ENCODE measurements at regions not wholly inside any gene's neighbourhood (a gene's known extent, or its start where the extent isn't known, plus 50 kb on each side); places are given as distances from the start of the nearest gene placed in this dataset.

- no peaks in the 10 kb centered on the region for H3K9me3 ChIP-seq (ENCODE audit: insufficient read depth, low read depth, low read length)
- TF ChIP-seq EZH2phosphoT487 (IDR thresholded peaks at IDR 0.05; ENCODE audit: borderline replicate concordance) (no peak), CTCF (conservative IDR thresholded peaks at IDR 0.05; ENCODE audit: low read length) (no peak)
- H3K4me2 ChIP-seq (ENCODE audit: low read depth, low read length, poor library complexity, severe bottlenecking), result no peak overlapping the region
- no peaks in the 10 kb centered on the region for H4K20me1 ChIP-seq (ENCODE audit: insufficient read depth, low read length, poor library complexity, severe bottlenecking)
- H3K4me1 ChIP-seq (ENCODE audit: insufficient read depth, low read length, poor library complexity, severe bottlenecking), result no peaks in the 10 kb centered on the region
- H3K36me3 ChIP-seq (ENCODE audit: insufficient read depth, low read length), result no peaks in the 10 kb centered on the region
- no peaks in the 10 kb centered on the region for H3K79me2 ChIP-seq (ENCODE audit: insufficient read depth, low read length)
- H3F3A ChIP-seq (ENCODE audit: low read depth), result no peaks in the 10 kb centered on the region
- no peaks in the 10 kb centered on the region for H3K27me3 ChIP-seq (ENCODE audit: insufficient read depth, low read length, poor library complexity, severe bottlenecking)
- H3K4me3 ChIP-seq (ENCODE audit: low read length, poor library complexity, severe bottlenecking), result no peak overlapping the region
- H3K9me2 ChIP-seq (replicated peaks; ENCODE audit: low read depth, low read length), result no peaks in the 10 kb centered on the region
- H3K9ac ChIP-seq (ENCODE audit: low read depth, low read length, poor library complexity, severe bottlenecking), result no peak overlapping the region
- no peak overlapping the region for H2AFZ ChIP-seq (ENCODE audit: low read length)
Observed at GRCh38 chr1:244165701-244166100, 114.6 kb downstream of the ZBTB18 start.

GRCh38 chr1:244171241-244171985 lies 120.3 kb downstream of the ZBTB18 start:
- Histone ChIP-seq H3K4me2 (ENCODE audit: low read depth, low read length, poor library complexity, severe bottlenecking) (no peak overlapping the region), H3K9me2 (replicated peaks; ENCODE audit: low read depth, low read length) (no peaks in the 10 kb centered on the region), H3K36me3 (ENCODE audit: insufficient read depth, low read length) (no peaks in the 10 kb centered on the region), H2AFZ (ENCODE audit: low read length) (no peak overlapping the region), H3K9me3 (ENCODE audit: insufficient read depth, low read depth, low read length) (no peaks in the 10 kb centered on the region), H3K9ac (ENCODE audit: low read depth, low read length, poor library complexity, severe bottlenecking) (no peak overlapping the region), H4K20me1 (ENCODE audit: insufficient read depth, low read length, poor library complexity, severe bottlenecking) (no peaks in the 10 kb centered on the region), H3K4me1 (ENCODE audit: insufficient read depth, low read length, poor library complexity, severe bottlenecking) (no peaks in the 10 kb centered on the region), H3K27me3 (ENCODE audit: insufficient read depth, low read length, poor library complexity, severe bottlenecking) (no peaks in the 10 kb centered on the region), H3F3A (ENCODE audit: low read depth) (no peaks in the 10 kb centered on the region), H3K79me2 (ENCODE audit: insufficient read depth, low read length) (no peaks in the 10 kb centered on the region), H3K4me3 (ENCODE audit: low read length, poor library complexity, severe bottlenecking) (no peak overlapping the region)
- TF ChIP-seq EZH2phosphoT487 (IDR thresholded peaks at IDR 0.05; ENCODE audit: borderline replicate concordance) (no peak), CTCF (conservative IDR thresholded peaks at IDR 0.05; ENCODE audit: low read length) (no peak)

GRCh38 chr1:244173240-244173639 lies 122.2 kb downstream of the ZBTB18 start:
- no peak overlapping the region for H3K4me3 ChIP-seq (ENCODE audit: low read length, poor library complexity, severe bottlenecking)
- TF ChIP-seq EZH2phosphoT487 (IDR thresholded peaks at IDR 0.05; ENCODE audit: borderline replicate concordance) (no peak), CTCF (conservative IDR thresholded peaks at IDR 0.05; ENCODE audit: low read length) (no peak)
- no peak overlapping the region for H2AFZ ChIP-seq (ENCODE audit: low read length)
- no peaks in the 10 kb centered on the region for H3K27me3 ChIP-seq (ENCODE audit: insufficient read depth, low read length, poor library complexity, severe bottlenecking)
- H3K4me2 ChIP-seq (ENCODE audit: low read depth, low read length, poor library complexity, severe bottlenecking), result no peak overlapping the region
- H3K79me2 ChIP-seq (ENCODE audit: insufficient read depth, low read length), result no peaks in the 10 kb centered on the region
- no peaks in the 10 kb centered on the region for H3K4me1 ChIP-seq (ENCODE audit: insufficient read depth, low read length, poor library complexity, severe bottlenecking)
- no peak overlapping the region for H3K9ac ChIP-seq (ENCODE audit: low read depth, low read length, poor library complexity, severe bottlenecking)
- H4K20me1 ChIP-seq (ENCODE audit: insufficient read depth, low read length, poor library complexity, severe bottlenecking), result no peaks in the 10 kb centered on the region
- H3K36me3 ChIP-seq (ENCODE audit: insufficient read depth, low read length), result no peaks in the 10 kb centered on the region
- no peaks in the 10 kb centered on the region for H3K9me2 ChIP-seq (replicated peaks; ENCODE audit: low read depth, low read length)
- no peaks in the 10 kb centered on the region for H3K9me3 ChIP-seq (ENCODE audit: insufficient read depth, low read depth, low read length)
- no peaks in the 10 kb centered on the region for H3F3A ChIP-seq (ENCODE audit: low read depth)

All from Loucy (cell line).